NCI-H748 (cell line): ENCODE measurements at regions not wholly inside any gene's neighbourhood (a gene's known extent, or its start where the extent isn't known, plus 50 kb on each side); places are given as distances from the start of the nearest gene placed in this dataset.

Experiments
- DNase-seq: peaks from one replicate; lab custom pipeline; 2025; ENCODE audit not compliant: unreplicated experiment; lab: John Stamatoyannopoulos, UW

GRCh38 chr6:4341078-4341797 lies 205.9 kb upstream of the ECI2 start:
- no peak for DNase-seq

- no peak for DNase-seq
Measured at GRCh38 chr6:4340544-4340943, 205.2 kb upstream of the ECI2 start.

- DNase-seq: no peak
Measured at GRCh38 chr6:4338884-4339283, 203.5 kb upstream of the ECI2 start.

GRCh38 chr6:4336778-4337442 lies 201.5 kb upstream of the ECI2 start:
- no peak for DNase-seq

- DNase-seq: no peak
Measured at GRCh38 chr6:4336084-4336483, 200.7 kb upstream of the ECI2 start.

GRCh38 chr6:4334158-4334740 lies 198.9 kb upstream of the ECI2 start:
- peak; percentile 91 for DNase-seq

- no peak for DNase-seq
Measured at GRCh38 chr6:4327841-4328240, 192.5 kb upstream of the ECI2 start.

GRCh38 chr6:4324746-4325145 lies 189.4 kb upstream of the ECI2 start:
- DNase-seq: no peak

GRCh38 chr6:4323322-4323721 lies 187.9 kb upstream of the ECI2 start:
- no peak for DNase-seq

- DNase-seq: no peak
Measured at GRCh38 chr6:4322846-4323309, 187.5 kb upstream of the ECI2 start.

GRCh38 chr6:4322134-4322845 lies 186.9 kb upstream of the ECI2 start:
- no peak for DNase-seq

GRCh38 chr6:4320860-4321259 lies 185.5 kb upstream of the ECI2 start:
- peak; percentile 36 for DNase-seq

GRCh38 chr6:4319981-4320683 lies 184.8 kb upstream of the ECI2 start:
- no peak for DNase-seq

GRCh38 chr6:4318321-4318720 lies 182.9 kb upstream of the ECI2 start:
- DNase-seq: no peak

GRCh38 chr6:4316867-4317400 lies 181.6 kb upstream of the ECI2 start:
- peak; percentile 55 for DNase-seq

GRCh38 chr6:4314201-4314707 lies 178.9 kb upstream of the ECI2 start:
- no peak for DNase-seq

- DNase-seq: peak; percentile 22
Measured at GRCh38 chr6:4313044-4313686, 177.8 kb upstream of the ECI2 start.

- DNase-seq: no peak
Measured at GRCh38 chr6:4311976-4312860, 176.8 kb upstream of the ECI2 start.

- DNase-seq: no peak
Measured at GRCh38 chr6:4309540-4309939, 174.2 kb upstream of the ECI2 start.
